Activated CD4-positive, alpha-beta T cell treated with anti-CD3 and anti-CD28 coated beads for 48 hours (primary cell): ENCODE measurements at regions not wholly inside any gene's neighbourhood (a gene's known extent, or its start where the extent isn't known, plus 50 kb on each side); places are given as distances from the start of the nearest gene placed in this dataset.

Source experiments
- DNase-seq: peaks from one replicate; pipeline ENCODE4 v3.0.0-alpha.2; 2020

DNA sequence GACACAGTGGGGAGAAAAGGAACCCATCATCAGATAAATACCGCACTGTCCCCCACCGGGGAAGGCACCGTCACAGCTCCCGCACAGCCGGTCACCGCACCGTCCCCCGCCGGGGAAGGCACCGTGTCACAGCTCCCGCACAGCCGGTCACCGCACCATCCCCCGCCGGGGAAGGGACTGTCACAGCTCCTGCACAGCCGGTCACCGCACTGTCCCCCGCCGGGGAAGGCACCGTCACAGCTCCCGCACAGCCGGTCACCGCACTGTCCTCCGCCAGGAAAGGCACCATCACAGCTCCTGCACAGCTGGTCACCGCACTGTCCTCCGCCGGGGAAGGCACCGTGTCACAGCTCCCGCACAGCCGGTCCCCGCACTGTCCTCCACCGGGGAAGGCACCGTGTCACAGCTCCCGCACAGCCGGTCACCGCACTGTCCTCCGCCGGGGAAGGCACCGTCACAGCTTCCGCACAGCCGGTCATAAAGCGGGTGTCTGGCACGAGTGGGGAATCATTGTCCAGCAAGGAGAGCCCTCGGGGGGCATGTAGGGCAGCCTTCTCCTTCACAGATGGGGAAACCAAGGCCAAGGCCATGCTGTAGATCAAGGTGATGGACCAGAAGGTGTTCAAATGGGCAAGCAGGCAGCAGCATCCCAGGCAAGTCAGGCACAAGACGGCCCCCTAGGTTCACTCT lies 280.1 kb downstream of the NPHP4 start:
- DNase-seq, result no peak

DNA sequence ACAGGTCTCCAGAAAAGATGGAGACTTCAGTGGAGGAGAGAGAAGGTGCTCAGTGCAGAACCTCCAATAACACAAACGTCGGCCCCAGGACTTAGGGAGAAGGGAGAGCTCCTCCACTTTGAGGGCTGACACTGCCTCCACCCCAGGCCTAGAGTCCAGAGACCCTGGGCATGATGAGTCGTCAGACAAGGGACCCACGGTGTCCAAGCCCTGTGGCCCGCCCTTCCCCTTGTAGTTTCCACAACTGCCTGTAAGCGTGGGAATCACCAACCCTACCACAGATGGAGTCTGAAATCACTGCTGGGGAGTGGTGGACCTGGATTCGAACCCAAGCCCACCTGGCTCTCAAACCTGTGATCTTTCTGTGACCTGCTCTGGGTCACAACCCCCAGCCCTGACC lies 281.1 kb downstream of the NPHP4 start:
- DNase-seq, result no peak

GRCh38 chr1:5709976-5710375 lies 282.2 kb downstream of the NPHP4 start:
- DNase-seq, result no peak

GRCh38 chr1:5709461-5709975 lies 282.7 kb downstream of the NPHP4 start:
- DNase-seq, result no peak

- no peak for DNase-seq
Measured at GRCh38 chr1:5708346-5709245, 283.6 kb downstream of the NPHP4 start.

- DNase-seq, result peak; percentile 7
Measured at GRCh38 chr1:5707566-5708345, 284.5 kb downstream of the NPHP4 start.

DNA sequence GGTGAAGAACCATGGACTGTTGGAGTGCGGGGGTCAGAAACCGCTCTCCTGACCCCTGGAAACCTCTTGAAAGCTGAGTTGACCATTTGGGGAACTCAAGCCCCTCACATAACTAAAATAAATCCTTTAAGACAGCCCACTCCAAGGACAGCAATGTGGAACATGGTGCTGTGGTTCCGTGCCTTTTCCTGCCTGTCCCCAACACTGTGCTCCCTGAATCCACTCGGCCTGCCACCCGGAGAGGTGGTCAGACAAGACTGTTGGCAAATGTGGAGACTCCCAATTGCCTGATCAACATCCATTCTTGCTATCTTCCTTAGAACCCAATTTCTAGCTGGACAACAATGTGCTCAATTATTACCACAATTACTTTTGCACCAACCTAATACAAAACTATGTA lies 286.0 kb downstream of the NPHP4 start:
- DNase-seq, result no peak

- no peak for DNase-seq
Measured at GRCh38 chr1:5705751-5706150, 286.5 kb downstream of the NPHP4 start.

DNA sequence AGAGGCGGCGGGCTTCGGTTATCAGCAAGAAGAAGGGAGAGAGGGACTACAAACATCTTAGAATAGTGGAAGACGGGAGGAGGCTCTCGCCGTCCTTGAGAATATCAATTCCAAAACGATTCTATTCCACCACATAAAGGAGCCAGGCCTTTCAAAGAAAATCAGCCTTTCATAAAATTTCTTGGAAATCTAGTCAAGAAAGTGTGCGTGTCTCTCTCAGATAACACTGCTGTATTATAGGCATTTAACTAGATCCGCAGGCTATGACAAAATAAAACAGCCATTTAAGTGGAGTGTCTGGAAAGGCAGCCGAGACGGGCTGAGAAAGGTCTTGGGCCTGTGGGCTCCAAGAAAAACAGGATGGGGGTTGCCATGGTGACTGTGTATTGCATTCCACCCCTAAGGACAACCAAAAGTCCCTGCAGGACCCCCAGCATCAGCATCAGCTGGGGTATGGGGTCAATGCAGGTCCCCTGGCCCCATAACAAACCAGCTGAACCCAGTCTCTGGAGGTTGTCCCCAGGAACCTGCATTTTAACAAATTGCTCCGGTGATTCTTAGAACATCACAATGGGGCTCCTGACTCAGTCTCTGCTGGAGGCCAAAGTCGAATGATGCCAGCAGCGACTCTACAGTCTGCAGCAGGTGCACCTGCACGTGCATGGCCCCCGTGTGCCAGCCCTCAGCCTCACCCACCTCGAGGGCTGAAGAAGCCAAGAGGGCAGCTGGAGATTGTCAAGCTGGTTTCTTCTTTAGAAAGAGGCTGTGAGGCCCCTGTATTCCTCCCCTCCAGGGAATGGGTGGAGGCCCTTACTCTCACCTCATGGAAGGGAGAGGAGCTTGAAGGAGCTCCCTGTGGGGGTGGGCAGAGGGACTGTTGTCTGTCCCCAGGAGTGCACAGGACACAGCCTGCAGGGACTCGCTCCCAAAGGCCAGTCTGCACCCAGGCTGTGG lies 287.4 kb downstream of the NPHP4 start:
- no peak for DNase-seq

GRCh38 chr1:5701642-5702041 lies 290.6 kb downstream of the NPHP4 start:
- no peak for DNase-seq

DNA sequence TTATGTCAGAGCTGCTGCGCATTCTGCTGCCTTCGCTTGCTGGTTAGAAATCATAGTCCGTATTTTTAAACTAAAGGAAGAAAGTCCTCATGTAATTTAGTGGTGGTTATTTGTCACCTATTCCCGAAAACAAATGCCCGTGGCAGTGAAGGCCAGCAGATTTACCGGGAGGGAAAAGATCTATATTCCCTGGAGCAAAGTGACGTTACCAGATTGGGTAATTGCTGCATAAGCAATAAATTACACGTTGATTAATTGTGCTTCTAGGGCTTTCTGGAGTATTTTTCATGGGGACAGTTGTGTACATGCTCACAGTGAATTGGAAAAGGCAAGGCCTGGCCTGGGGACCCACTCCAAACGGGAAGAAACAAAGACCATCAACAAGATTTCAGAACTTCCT lies 298.7 kb downstream of the NPHP4 start:
- no peak for DNase-seq

GRCh38 chr1:5692664-5693063 lies 299.6 kb downstream of the NPHP4 start:
- DNase-seq, result no peak

GRCh38 chr1:5691795-5692509 lies 300.3 kb downstream of the NPHP4 start:
- no peak for DNase-seq

DNA sequence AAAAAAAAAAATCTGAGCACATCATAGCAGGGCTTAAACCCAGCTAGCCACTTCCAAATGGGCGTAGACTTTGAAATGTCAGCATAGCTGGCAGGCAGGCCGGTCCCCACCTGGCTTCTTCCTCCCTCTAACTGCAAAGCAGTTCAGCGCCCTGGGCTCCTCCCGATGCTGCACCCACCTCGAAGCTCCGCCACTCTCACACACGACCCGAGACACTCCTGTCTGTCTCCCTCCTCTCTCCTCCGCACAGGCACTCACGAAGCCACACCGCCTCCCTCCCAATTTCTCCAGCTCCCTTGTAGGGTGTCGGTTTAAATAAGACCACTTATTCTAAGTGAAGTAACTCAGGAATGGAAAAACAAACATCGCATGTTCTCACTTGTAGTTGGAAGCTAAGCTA lies 301.3 kb downstream of the NPHP4 start:
- no peak for DNase-seq

DNA sequence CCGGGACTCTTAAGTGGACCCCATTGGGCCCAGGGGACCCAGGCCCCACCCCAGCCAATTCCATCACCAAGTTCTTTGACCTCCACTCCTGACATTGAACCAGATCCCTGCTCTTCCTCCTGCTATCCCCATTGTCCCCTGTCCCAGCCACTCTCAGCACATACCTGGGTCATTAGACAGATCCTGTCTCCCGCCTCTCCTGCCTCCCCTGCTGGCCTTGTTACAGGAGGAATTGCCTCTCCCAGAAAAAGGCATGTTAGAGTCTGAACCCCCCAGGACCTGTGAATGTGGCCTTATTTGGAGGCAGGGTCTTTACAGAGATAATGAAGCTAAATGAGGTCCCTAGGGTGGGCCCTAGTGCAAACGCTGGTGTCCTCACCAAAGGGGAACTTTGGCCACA lies 301.9 kb downstream of the NPHP4 start:
- DNase-seq, result no peak

- no peak for DNase-seq
Measured at GRCh38 chr1:5688081-5689077, 303.8 kb downstream of the NPHP4 start.

GRCh38 chr1:5686925-5687706 lies 305.1 kb downstream of the NPHP4 start:
- no peak for DNase-seq

DNA sequence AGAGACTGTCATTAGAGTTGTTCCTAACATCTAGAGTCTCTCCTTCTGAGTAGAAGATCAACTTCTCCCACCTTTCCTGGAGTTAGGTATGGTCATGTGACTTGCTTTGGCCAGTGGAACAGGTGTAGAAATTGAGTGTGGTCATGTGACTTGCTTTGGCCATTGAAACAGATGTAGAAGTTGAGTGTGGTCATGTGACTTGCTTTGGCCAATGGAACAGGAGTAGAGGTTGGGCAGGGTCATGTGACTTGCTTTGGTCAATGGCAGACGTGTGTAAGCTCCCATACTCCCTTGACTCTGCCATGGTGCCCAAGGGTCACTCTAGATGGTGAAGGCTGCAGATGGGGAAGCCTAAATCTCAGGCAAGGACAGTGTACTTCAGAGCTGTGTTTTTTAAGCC lies 306.0 kb downstream of the NPHP4 start:
- no peak for DNase-seq

DNA sequence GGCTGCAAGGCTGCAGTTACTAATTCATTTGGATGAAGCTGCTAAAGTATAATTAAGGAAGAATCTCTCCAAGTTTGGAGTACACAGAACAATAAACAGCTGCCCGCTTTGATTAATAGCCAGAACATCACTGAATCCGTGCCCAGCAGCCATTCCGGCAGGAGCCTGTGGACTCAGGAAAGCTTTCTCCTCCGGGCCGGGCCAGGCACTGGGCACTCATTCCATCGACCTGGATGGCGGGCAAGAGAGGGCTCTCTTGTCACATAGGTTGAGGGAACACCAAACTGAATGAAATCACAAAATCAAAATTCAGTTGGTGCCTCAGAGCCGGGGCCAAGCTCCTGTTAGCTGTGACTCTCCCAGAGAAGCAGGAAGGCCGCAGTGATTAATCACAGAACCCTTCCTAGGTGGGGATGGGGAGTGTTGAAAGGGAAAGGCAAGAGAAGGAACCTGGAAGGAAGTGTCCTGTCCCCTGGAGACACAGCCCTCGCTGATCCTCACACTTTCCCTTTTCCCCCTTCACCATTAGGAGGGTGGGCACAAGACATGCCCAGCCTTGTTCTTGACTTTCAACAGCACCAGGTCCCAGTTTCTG lies 306.7 kb downstream of the NPHP4 start:
- DNase-seq, result no peak
